GM12891 (cell line): ENCODE measurements at regions not wholly inside any gene's neighbourhood (a gene's known extent, or its start where the extent isn't known, plus 50 kb on each side); places are given as distances from the start of the nearest gene placed in this dataset.

Experiments used
- DNase-seq: peaks from one replicate; pipeline ENCODE4 v3.0.0; 2011; ENCODE audit warnings: low spot score; ENCODE audit not compliant: insufficient read length
- FAIRE-seq: peaks from 2 replicates; lab custom pipeline; 2011; peaks lifted over from hg19 to GRCh38; lab: Jason Lieb, UNC
- PAX5 ChIP-seq: IDR thresholded peaks from 2 replicates; pipeline ENCODE4 v1.6.1; 2011; ENCODE audit warnings: low read length, moderate library complexity, mild to moderate bottlenecking; ENCODE audit not compliant: insufficient read depth, severe bottlenecking
- POLR2A ChIP-seq: IDR thresholded peaks from 2 replicates; pipeline ENCODE4 v1.6.1; 2011; ENCODE audit warnings: low read depth, low read length, control low read depth
- POLR2AphosphoS5 ChIP-seq: IDR thresholded peaks from 2 replicates; pipeline ENCODE4 v1.6.1; 2011; ENCODE audit warnings: low read depth, low read length, control low read depth
- POU2F2 ChIP-seq: IDR thresholded peaks from 2 replicates; pipeline ENCODE4 v1.6.1; 2011; ENCODE audit warnings: low read depth, mild to moderate bottlenecking, control low read depth, low read length, moderate library complexity
- SPI1 ChIP-seq: IDR thresholded peaks from 2 replicates; pipeline ENCODE4 v1.6.1; 2011; ENCODE audit warnings: low read depth, low read length, control low read depth
- TAF1 ChIP-seq: IDR thresholded peaks from 2 replicates; pipeline ENCODE4 v1.6.1; 2011; ENCODE audit warnings: low read depth, low read length, control low read depth

DNA sequence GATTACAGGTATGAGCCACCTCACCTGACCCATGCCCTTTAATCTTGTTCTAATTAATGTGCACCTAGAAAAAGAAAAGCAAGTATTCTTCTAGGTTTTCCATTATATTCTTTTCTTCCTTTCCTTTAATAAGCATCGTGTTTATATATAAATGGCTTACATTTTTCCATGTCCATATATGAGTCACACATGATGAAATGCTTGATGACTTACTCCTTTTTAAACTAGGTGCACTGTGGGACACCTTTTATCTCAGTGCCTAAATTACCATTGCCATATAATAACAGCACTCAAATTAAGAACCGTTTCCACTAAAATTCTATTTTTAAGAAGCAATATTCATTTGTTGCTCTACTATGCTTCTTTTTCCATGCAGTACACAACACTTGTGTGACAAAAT is 363.3 kb downstream of the LIG4 start:
- no peak for FAIRE-seq
- no peak for TF ChIP-seq POLR2AphosphoS5
- no peak for TF ChIP-seq POLR2A
- no peak for TF ChIP-seq SPI1
- TF ChIP-seq POU2F2: no peak
- no peak for TF ChIP-seq PAX5
- TF ChIP-seq TAF1: no peak
- no peak for DNase-seq

DNA sequence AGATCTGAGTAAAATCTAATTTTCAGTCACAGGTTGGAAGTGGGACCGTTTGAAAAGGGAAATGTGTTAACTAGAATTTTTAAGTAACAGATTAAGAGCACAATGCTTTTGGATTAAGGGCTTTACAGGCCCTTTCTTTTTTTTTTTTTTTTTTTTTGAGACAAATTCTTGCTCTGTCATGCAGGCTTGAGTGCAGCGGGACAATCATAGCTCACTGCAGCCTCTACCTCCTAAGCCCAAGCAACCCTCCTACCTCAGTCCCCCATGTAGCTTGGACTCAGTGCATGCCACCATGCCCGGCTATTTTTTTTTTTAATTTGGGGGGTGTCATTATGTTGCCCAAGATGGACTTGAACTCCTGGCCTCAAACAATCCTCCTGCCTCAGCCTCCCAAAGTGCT is 363.7 kb downstream of the LIG4 start:
- no peak for FAIRE-seq
- TF ChIP-seq POLR2AphosphoS5 (no peak), POU2F2 (no peak), SPI1 (no peak), POLR2A (no peak), TAF1 (no peak), PAX5 (no peak)
- no peak for DNase-seq

DNA sequence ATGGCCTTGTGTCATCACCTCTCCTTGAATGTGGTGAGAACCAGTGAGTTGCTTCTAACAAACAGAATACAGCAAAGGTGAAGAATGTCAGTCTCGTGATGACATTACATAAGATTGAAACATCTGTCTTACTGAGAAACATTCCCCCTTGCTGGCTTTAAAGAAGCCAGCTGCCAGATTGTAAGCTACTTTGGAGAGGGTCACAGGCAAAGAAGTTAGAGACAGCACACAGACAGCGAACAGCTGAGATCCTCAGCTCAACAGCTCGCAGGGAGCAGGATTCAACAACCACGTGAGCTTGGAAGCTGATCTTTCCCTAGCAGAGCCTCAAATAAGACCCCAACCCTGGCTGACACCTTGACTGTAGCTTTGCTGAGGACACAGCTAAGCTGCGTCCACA is 367.9 kb downstream of the LIG4 start:
- DNase-seq: no peak
- no peak for FAIRE-seq
- TF ChIP-seq SPI1 (no peak), POLR2A (no peak), POLR2AphosphoS5 (no peak), PAX5 (no peak), TAF1 (no peak)

DNA sequence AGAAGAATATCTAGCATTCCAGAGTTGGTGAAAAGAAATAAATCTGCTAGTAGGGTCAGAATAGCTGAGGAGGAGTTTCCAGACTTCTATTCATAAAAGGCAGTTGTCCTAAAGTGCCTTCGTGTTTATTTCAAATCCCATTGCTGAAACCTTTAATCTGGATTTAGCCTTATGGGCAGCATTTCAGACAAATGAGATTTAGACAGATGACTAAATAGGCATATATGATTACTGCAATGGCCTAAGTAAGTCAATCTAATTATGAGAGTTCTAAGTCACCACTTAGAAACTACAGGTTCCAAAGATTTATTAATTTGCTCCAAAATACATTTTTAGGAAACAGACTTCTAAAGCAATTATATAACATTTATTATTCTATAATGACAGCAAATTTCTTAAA is 368.7 kb downstream of the LIG4 start:
- TF ChIP-seq PAX5 (no peak), TAF1 (no peak), POLR2AphosphoS5 (no peak), POU2F2 (no peak), POLR2A (no peak), SPI1 (no peak)
- DNase-seq (no peak), FAIRE-seq (no peak)

DNA sequence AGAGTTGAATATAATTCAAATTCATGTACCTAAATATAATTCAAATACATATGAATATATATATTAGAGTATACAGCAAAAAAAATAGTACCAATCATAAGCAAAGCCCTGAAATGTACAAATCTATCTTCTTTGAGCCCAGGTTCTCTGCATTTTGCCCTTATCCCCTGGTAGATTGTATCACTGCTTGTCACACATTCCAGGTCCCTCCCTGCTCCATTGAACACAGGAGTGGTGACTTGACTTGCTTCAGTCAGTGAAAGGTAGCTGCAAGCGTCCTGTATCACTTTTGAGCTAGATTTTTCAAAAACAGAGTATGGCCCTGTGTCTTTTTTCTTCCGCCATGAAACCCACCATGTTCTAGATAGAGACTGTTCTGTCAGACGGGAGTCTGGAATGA is 369.4 kb downstream of the LIG4 start:
- no peak for DNase-seq
- no peak for TF ChIP-seq POU2F2
- TF ChIP-seq POLR2A: no peak
- TF ChIP-seq TAF1: no peak
- no peak for TF ChIP-seq PAX5
- TF ChIP-seq POLR2AphosphoS5: no peak
- no peak for TF ChIP-seq SPI1
- no peak for FAIRE-seq

DNA sequence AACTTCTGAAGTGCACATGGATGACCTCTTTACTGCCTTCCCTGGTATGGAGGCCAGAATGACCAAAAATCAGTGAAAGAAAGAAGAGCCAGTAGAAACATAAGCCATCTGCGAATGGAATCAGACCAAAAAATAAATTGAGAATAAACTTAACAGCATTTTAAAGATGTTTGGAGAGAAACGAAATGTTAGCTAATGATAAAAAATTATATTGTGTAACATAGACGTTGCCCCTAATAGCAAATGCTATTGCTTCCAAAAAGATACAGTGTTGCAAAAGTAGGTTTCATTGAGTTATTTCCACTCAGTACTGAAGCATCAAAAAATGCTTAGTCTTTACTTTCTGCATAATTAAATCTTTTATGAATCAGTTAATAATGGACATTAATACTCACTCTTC is 371.7 kb downstream of the LIG4 start:
- no peak for FAIRE-seq
- TF ChIP-seq POU2F2 (no peak), SPI1 (no peak), PAX5 (no peak), TAF1 (no peak), POLR2A (no peak), POLR2AphosphoS5 (no peak)
- no peak for DNase-seq

DNA sequence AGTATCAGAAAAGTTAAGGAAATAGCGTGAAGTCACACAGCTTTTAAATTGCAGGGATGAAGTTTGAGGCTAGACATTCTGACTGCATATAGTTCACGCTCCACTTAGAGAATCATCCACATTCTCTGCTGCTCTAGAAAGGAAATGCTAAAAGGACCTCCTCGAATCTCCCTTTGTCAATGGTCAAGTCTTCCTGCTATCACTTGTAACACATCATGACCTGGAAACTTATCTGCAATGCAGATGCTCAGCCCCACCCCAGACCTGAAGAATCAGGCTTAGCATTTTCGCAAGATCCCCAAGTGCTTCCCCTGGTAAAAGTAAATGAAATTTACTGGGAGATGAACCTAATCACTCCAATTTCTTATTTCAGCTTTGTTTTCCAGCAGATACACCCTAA is 372.1 kb downstream of the LIG4 start:
- FAIRE-seq: no peak

DNA sequence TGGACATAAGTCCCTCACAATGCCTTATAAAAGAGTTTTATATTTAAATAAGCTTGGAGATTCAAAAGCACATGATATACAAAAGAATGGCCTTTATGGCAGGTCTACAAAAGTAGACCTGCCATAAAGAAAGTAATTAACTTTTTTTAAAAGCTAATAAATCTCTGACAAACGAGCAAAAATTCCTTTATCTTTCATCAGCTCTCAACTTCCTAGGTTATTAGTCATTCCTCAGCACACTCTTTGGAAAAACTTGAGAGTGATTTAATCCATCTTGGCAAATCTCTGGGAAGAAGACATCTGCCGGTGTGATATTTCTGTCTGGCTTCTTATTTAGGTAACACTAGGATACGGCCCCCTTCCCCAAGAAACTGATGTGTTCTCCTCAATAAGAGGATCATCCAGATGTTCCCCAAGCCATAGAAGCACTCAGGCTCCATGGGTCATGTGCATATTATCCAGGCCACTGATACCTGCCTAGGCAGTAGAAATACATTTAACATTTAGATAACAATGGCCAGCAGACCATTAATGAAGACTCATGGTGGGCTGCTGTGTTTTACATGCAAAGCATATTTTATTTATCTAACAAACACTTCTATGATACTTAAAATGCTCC is 372.7 kb downstream of the LIG4 start:
- FAIRE-seq: no peak
- TF ChIP-seq TAF1: no peak
- TF ChIP-seq POLR2A: no peak
- no peak for TF ChIP-seq POLR2AphosphoS5
- TF ChIP-seq POU2F2: no peak
- no peak for TF ChIP-seq PAX5
- TF ChIP-seq SPI1: no peak
- no peak for DNase-seq

More for the DNA sequence above, 372.1 kb downstream of the LIG4 start:
- DNase-seq: no peak
- no peak for TF ChIP-seq SPI1
- no peak for TF ChIP-seq PAX5
- no peak for TF ChIP-seq POU2F2
- TF ChIP-seq POLR2AphosphoS5: no peak
- no peak for TF ChIP-seq POLR2A
- TF ChIP-seq TAF1: no peak

DNA sequence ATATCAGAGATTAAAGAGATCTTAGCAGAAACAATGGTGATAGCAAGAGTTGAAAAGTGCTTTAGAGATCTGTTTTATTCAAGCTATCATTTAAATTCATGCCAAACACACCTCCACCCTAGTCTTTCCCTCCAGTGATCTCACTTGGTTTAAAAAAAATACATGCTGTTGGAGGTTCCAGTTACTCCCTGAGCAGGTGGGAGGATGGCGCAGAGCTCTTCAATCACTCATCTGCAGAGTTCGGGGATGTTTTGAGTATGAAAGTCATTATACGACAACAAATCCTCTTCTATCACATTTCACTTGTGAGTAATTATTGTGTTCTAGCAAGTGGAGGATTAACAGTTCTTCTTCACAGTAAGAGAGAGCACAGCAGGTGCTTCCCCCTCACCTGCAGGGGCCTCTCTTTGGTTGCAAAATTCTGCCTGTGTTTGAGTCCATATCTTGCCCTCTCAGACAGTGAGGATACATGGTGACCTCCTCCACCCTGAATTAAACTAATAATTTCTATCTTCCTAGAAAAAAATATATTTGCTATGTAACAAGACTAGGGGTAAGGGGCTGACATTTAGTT is 376.7 kb downstream of the LIG4 start:
- FAIRE-seq (no peak), DNase-seq (no peak)
- no peak for TF ChIP-seq POLR2AphosphoS5
- TF ChIP-seq SPI1: no peak
- TF ChIP-seq TAF1: no peak
- no peak for TF ChIP-seq PAX5
- TF ChIP-seq POU2F2: no peak
- no peak for TF ChIP-seq POLR2A

DNA sequence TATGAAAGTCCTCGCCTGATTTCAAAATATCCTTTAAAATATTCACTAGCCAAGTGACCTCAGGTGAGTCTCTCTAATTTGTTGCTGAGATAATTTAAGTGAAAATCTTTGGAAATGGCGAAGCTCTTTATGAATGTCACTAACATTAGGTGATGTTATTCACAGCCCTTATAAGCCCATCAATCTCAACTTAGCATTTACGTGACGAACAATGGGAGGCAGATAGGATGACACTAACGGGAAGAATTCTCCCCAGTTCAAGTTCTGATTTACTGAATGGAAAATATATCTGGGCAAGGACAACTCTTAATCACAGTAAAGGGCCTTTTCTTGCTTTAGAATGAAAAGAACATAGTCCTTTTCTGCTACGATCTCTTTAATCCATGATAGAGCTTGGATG is 378.7 kb downstream of the LIG4 start:
- no peak for FAIRE-seq
- TF ChIP-seq PAX5: no peak
- TF ChIP-seq POLR2A: no peak
- TF ChIP-seq POLR2AphosphoS5: no peak
- no peak for TF ChIP-seq POU2F2
- no peak for TF ChIP-seq TAF1
- no peak for TF ChIP-seq SPI1
- no peak for DNase-seq
